Iris pigment epithelial cell (primary cell): ENCODE measurements at regions not wholly inside any gene's neighbourhood (a gene's known extent, or its start where the extent isn't known, plus 50 kb on each side); places are given as distances from the start of the nearest gene placed in this dataset.

Source experiments
- DNase-seq: peaks from one replicate; pipeline ENCODE4 v3.0.0-alpha.2; 2011; ENCODE audit warnings: low read depth

DNA sequence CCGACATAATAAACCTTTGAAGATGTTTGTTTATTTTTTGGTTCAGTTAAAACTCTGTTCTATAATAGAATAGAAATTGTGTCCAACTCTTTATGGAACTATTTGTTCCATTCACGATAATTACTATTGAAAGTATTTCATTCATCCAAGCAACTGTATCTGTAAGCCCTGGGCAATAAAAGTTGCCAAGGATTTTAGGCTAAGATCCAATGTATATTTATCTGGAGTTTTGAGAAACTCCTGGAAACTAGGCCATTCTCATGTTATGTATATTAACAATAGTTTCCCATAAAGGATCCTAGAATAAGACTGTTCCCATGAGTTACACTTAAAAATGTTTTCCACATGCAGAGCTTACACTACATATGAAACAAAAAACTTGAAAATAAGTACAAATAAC lies 261.6 kb downstream of the SLITRK6 start:
- DNase-seq = no peak

DNA sequence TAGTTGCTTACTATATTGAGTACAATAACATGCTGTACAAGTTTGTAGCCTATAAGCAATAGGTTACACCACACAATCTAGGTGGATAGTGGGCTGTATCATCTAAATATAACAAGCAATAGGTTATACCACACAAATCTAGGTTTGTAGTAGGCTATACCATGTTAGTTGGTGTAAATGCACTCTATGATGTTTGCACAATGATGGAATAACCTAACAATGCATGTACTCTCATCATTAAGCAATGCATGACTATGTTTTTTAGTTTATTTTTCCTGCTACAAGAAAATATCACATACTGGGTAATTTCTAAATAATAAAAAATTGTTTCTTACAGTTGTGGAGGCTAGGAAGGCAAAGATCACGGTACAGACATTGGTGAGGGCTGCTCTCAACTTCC lies 262.5 kb downstream of the SLITRK6 start:
- peak; percentile 28 for DNase-seq

GRCh38 chr13:85535316-85536084 lies 263.7 kb downstream of the SLITRK6 start:
- no peak for DNase-seq

DNA sequence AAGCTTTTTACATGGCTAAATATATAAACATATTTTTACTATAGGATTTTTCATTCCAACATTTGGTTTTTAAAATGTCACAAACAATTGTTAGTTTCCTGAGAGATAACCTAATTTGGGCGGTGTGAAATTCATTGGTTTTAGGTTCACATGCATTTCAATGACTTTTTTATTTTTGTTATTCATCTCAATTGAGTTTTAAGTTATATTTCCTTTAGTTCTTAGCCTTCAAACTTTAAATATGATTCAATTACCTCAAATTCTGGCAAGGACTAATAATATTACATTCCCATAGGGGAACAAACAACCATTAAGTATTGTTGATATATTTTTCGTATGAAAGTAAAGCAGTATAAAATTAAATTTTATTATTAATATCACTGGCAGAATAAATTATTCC lies 265.3 kb downstream of the SLITRK6 start:
- no peak for DNase-seq

- peak; percentile 8 for DNase-seq
Observed at GRCh38 chr13:85529218-85529594, 270.0 kb downstream of the SLITRK6 start.

- peak; percentile 83 for DNase-seq
Observed at GRCh38 chr13:85528491-85529217, 270.6 kb downstream of the SLITRK6 start.

- no peak for DNase-seq
Observed at GRCh38 chr13:85527316-85527715, 271.9 kb downstream of the SLITRK6 start.

DNA sequence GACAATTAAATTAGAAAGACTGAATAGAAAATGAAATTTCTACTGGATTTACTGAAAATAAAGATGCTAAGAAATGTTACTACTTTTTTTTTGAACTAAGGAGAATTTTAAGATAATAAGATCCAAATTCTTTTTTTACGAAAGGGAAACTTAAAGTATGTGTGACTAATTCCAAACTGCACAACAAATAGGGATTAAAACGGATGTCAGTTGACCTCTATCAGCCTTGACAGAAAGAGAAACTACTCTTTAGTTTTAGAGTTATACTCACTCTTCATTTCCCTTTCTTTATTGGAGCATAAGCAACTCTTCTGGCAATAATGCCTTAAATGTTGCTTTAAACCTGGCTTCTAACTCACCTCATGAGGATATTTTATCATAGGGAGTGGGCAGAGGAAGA lies 273.8 kb downstream of the SLITRK6 start:
- DNase-seq = peak; percentile 30

- DNase-seq = no peak
Observed at GRCh38 chr13:85521657-85522056, 277.6 kb downstream of the SLITRK6 start.

DNA sequence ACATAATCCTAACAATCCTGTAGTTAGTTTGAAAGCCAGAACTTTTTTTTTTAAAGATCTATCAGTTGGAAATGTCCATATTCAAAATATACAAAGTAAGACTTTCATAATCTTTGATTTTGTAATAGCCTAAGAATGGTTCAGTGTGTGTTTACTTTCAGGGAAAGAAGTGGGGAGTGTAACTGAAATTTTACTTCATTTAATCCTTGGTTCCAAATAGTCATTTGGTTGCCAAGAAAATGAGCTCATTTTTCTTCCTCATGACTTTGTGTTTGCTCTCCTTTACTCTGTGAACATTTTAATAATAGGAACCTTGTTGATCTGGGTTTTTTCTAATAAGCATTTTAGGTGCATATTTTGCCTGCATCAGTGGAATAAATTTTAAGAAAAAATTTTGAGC lies 278.8 kb downstream of the SLITRK6 start:
- peak; percentile 69 for DNase-seq

DNA sequence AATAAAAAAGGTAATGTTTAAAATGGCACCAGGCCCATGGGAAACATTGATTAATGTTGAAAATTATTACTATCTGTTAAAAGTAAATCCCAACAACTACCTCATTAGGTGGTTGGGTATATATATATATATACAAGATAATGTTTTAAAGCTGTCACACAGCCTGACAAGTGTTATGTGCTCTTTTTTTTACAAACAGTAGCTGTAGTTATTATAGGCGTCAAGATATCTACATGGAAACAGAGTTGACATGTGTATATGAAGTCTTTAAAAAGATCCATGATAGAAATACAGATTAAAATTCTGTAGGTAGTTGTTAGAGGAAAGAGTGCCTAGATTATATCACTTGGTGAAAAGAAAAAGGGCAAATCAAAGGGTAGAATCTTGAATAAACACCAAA lies 279.9 kb downstream of the SLITRK6 start:
- DNase-seq = no peak

- DNase-seq = no peak
Observed at GRCh38 chr13:85512421-85512820, 286.8 kb downstream of the SLITRK6 start.

DNA sequence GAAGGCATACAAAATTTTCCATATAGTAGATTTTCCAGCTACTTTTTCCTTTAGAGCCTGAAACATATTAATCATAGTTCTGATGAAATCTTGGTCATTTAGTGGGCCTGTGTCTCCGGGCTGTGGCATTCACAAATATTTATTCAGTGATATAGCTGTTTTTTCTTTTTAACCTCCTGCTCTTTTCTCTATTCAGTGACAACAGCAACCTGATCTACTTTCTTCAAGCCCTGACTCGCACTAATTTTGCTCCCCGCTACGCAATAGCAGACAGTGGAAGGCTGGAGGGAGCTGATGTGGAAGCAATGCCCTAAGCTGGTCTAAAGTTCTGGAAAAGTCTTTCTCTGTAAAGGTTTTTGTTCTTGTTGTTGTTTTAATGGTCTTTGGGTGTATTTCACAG lies 289.7 kb downstream of the SLITRK6 start:
- peak; percentile 30 for DNase-seq

- DNase-seq = peak; percentile 21
Observed at GRCh38 chr13:85508683-85509329, 290.4 kb downstream of the SLITRK6 start.

DNA sequence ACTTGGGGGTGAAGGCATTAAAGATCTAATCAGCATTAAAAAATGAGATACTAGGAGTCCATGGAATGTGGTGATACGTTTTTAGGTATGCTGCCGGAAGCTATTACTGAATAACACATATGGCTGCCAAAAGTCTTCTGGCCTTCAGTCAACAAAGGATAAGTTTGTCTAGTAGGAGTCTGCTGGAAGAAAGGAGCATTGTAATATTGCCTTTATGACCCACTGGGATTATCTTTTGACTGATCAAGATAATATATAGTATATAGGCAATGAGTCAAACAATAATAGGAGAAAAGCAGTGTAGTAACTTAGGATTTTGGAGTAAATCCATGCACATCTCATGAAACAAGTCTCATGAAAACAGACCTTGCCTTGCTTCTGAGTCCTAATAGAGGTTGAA lies 295.4 kb downstream of the SLITRK6 start:
- DNase-seq = peak; percentile 62

DNA sequence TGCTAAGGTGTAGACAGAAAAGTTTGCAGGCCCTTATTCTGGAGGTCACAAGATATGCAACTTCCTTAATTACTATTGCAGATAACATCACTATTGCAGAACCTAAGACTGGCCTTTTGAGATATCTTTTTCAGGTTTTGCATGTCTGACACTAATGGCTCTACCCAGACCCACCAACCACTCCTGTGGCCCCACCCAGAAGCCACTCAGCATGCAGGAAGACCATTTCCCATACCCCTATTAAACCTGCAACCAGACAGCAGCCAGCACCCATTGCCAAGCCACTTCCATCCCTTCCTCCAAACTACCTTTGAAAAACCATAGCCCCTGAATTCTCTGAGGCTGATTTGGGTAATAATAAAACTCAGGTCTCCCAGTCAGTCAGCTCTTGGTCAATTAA lies 297.6 kb downstream of the SLITRK6 start:
- no peak for DNase-seq

DNA sequence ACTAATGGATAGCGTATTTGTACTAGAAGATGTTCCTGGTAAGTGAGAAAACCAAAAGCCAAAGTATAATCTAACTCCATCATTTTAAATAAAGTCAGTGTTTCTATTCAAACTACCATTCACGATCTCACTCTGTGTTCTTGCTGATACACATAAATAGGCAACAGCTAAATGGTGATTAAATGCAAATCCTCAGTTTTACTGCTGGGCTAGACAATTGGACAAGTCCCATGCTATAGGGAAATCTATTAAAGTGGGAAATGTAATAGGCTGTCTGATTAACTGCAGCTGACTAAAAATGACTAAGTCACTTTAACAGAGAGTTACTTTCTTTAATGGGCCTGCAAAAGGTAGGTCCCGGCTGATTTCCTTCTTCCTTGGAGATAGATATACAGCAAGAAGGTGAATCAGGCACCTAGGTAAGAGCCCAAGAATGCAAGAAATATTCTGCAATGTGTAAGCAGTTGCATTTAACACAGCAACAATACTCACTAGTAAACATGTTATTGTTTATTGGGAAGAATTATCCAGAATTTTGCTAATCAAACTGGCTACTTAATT lies 298.4 kb downstream of the SLITRK6 start:
- DNase-seq = no peak

DNA sequence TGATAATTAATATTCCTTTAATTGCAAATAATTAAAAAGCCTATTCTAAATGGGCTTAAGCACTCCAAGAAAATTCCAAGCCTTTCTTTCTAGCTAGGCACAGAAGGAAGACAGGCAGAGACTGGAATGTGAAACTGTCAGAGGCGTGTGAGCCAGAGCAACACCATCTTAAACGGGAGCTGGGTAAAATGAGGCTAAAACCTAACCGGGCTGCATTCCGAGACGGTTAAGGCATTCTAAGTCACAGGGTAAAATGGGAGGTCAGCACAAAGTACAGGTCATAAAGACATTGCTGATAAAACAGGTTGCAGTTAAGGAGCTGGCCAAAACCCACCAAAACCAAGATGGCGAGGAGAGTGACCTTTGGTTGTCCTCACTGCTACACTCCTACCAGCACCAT lies 300.4 kb downstream of the SLITRK6 start:
- no peak for DNase-seq

GRCh38 chr13:85497652-85498051 lies 301.6 kb downstream of the SLITRK6 start:
- peak; percentile 88 for DNase-seq

DNA sequence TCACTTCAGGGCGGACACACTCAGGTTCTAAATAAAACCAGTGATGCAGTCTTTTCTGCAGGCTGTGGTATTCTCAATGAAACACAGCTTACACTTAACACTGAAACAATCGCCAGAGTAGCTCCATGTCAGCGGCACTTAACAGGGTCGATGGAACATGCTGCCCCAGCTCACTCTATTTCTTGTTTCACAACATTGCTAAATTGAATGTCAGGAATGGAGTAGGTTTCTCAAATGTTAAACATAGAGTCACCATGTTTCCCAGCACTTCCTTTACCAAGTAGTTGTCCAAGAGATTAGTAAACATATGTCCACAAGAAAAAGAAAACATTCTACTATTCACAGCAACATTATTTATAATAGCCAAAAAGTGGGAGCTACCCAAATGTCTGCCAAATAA lies 306.9 kb downstream of the SLITRK6 start:
- no peak for DNase-seq

DNA sequence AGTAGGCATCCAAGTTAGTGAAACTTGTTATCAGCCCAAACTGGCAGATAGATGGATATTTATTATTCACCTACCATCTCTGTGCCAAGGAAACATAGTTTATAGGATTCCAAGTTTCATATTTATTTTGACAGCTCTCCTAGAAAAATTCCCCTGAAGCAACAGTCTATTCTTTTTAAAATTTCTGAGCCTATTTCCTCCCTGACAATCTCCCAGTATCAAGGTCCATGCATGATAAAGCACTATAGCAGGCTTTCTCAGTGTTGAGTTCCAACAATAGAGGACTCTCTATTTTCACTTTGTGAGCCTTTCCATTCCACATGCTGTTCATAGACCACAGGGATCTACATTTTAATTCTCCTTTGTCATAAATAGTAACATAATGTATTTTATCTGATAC lies 312.6 kb downstream of the SLITRK6 start:
- no peak for DNase-seq

- DNase-seq = no peak
Observed at GRCh38 chr13:85473144-85473543, 326.1 kb downstream of the SLITRK6 start.

DNA sequence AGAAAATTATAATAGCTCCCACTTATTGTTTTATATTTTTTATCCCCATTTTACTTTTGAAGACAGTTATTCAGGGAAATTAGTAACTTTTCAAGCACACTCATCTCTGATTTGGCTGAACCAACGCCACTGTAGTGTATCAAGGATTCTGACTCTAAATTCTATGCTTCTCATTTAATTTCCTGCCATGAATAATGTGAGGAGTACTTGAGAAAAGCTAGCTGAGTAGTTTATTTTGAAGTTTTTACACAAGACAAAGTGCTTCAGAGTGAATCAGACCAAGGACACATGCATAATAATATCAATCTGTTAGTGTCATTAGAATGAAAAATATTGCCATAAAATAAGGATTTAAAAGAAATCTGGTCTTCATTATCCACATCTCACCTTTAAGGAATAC lies 329.9 kb downstream of the SLITRK6 start:
- no peak for DNase-seq
